HepG2 (cell line): ENCODE measurements at regions not wholly inside any gene's neighbourhood (a gene's known extent, or its start where the extent isn't known, plus 50 kb on each side); places are given as distances from the start of the nearest gene placed in this dataset.

Source experiments
- AGO1 ChIP-seq: fragments of 200-400 bp; formaldehyde crosslinking; IDR thresholded peaks from 2 replicates; pipeline ENCODE4 v1.6.1; 2017; ENCODE audit warnings: mild to moderate bottlenecking, low read depth, low read length, moderate library complexity; ENCODE audit not compliant: poor library complexity, severe bottlenecking
- CBFB ChIP-seq: sonication (generic); formaldehyde crosslinking; IDR thresholded peaks from 2 replicates; pipeline ENCODE4 v1.4.0; 2020; ENCODE audit warnings: missing genetic modification reagents
- DNMT1 ChIP-seq: sonication (generic); formaldehyde crosslinking; IDR thresholded peaks from 2 replicates; pipeline ENCODE4 v1.5.1; 2020; ENCODE audit warnings: mild to moderate bottlenecking, missing genetic modification reagents
- HDAC1 ChIP-seq: sonication (generic); formaldehyde crosslinking; IDR thresholded peaks from 2 replicates; pipeline ENCODE4 v1.5.1; 2020; ENCODE audit warnings: mild to moderate bottlenecking, missing genetic modification reagents
- HINFP ChIP-seq: sonication (generic); formaldehyde crosslinking; IDR thresholded peaks from 2 replicates; pipeline ENCODE4 v1.4.0; 2020; ENCODE audit warnings: low read depth, mild to moderate bottlenecking, missing genetic modification reagents
- HMGA1 ChIP-seq: sonication (generic); formaldehyde crosslinking; conservative IDR thresholded peaks from 2 replicates; pipeline ENCODE4 v1.4.0; 2020; ENCODE audit warnings: missing genetic modification reagents
- KDM3A ChIP-seq: IDR thresholded peaks from 2 replicates; pipeline ENCODE4 v1.6.1; 2018; ENCODE audit warnings: low read depth, missing compliant biosample characterization
- LCORL ChIP-seq, 2 experiments: fragments of 450-650 bp in 1 of 2; sonication (generic) in 1 of 2; formaldehyde crosslinking in 1 of 2; IDR thresholded peaks; 2 replicates each; pipeline versions ENCODE4 v1.5.0 to v1.6.1; 2017 to 2020; ENCODE audit warnings: antibody characterized with exemption in 1 of 2, missing genetic modification reagents in 1 of 2
- NFE2 ChIP-seq: sonication (generic); formaldehyde crosslinking; IDR thresholded peaks from 2 replicates; pipeline ENCODE4 v1.4.0; 2020; ENCODE audit warnings: missing genetic modification reagents
- PRDM15 ChIP-seq: sonication (generic); formaldehyde crosslinking; IDR thresholded peaks from 2 replicates; pipeline ENCODE4 v1.4.0; 2020; ENCODE audit warnings: missing genetic modification reagents
- RNF219 ChIP-seq: sonication (generic); formaldehyde crosslinking; IDR thresholded peaks from 2 replicates; pipeline ENCODE4 v1.5.0; 2020; ENCODE audit warnings: mild to moderate bottlenecking, missing genetic modification reagents
- SP2 ChIP-seq: sonication (generic); formaldehyde crosslinking; IDR thresholded peaks from 2 replicates; pipeline ENCODE4 v1.5.1; 2020; ENCODE audit warnings: mild to moderate bottlenecking, missing genetic modification reagents
- ZNF883 ChIP-seq: sonication (generic); formaldehyde crosslinking; IDR thresholded peaks from 2 replicates; pipeline ENCODE4 v1.5.1; 2020; ENCODE audit warnings: mild to moderate bottlenecking, missing genetic modification reagents; ENCODE audit errors: not compliant biosample characterization
- ZSCAN20 ChIP-seq: sonication (generic); formaldehyde crosslinking; IDR thresholded peaks from 2 replicates; pipeline ENCODE4 v1.4.0; 2020; ENCODE audit warnings: missing genetic modification reagents, mild to moderate bottlenecking, borderline replicate concordance
- TF ChIP-seq, protein P1 (sequence below): IDR thresholded peaks from 2 replicates; pipeline ENCODE4 v1.6.1; 2016; ENCODE audit warnings: low read depth, borderline replicate concordance
- TF ChIP-seq, protein P2 (sequence below): fragments of 450-650 bp; IDR thresholded peaks from 2 replicates; pipeline ENCODE4 v1.6.1; 2017; ENCODE audit warnings: mild to moderate bottlenecking
- TF ChIP-seq, protein P3 (sequence below): sonication (generic); formaldehyde crosslinking; IDR thresholded peaks from 2 replicates; pipeline ENCODE4 v1.8.1; 2023; ENCODE audit warnings: missing genetic modification reagents, mild to moderate bottlenecking, borderline replicate concordance

GRCh38 chr3:145649368-145649887, 511.6 kb downstream of the PLOD2 start (continued):
- TF ChIP-seq ZSCAN20 (CRISPR knock-in tag) (no peak), KDM3A (CRISPR knock-in tag) (no peak), PRDM15 (CRISPR knock-in tag) (no peak), AGO1 (no peak), SP2 (no peak), CBFB (no peak), HINFP (CRISPR knock-in tag) (no peak), NFE2 (CRISPR knock-in tag) (no peak), HDAC1 (CRISPR knock-in tag) (0 out of 2 replicates have a peak, but pooled peaks have one; percentile 38), LCORL (IDR thresholded peaks at IDR 0.05) (peak; percentile 25; the same call in 1 of the 2 replicates), LCORL (CRISPR knock-in tag; IDR thresholded peaks at IDR 0.05) (no peak), DNMT1 (CRISPR knock-in tag) (no peak), RNF219 (CRISPR knock-in tag) (no peak), HMGA1 (CRISPR knock-in tag) (no peak), ZNF883 (CRISPR knock-in tag) (no peak)
- TF ChIP-seq, protein P1, sequence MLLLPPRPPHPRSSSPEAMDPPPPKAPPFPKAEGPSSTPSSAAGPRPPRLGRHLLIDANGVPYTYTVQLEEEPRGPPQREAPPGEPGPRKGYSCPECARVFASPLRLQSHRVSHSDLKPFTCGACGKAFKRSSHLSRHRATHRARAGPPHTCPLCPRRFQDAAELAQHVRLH (CRISPR knock-in tag), result no peak
- TF ChIP-seq, protein P2, sequence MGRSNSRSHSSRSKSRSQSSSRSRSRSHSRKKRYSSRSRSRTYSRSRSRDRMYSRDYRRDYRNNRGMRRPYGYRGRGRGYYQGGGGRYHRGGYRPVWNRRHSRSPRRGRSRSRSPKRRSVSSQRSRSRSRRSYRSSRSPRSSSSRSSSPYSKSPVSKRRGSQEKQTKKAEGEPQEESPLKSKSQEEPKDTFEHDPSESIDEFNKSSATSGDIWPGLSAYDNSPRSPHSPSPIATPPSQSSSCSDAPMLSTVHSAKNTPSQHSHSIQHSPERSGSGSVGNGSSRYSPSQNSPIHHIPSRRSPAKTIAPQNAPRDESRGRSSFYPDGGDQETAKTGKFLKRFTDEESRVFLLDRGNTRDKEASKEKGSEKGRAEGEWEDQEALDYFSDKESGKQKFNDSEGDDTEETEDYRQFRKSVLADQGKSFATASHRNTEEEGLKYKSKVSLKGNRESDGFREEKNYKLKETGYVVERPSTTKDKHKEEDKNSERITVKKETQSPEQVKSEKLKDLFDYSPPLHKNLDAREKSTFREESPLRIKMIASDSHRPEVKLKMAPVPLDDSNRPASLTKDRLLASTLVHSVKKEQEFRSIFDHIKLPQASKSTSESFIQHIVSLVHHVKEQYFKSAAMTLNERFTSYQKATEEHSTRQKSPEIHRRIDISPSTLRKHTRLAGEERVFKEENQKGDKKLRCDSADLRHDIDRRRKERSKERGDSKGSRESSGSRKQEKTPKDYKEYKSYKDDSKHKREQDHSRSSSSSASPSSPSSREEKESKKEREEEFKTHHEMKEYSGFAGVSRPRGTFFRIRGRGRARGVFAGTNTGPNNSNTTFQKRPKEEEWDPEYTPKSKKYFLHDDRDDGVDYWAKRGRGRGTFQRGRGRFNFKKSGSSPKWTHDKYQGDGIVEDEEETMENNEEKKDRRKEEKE, result no peak
- TF ChIP-seq, protein P3, sequence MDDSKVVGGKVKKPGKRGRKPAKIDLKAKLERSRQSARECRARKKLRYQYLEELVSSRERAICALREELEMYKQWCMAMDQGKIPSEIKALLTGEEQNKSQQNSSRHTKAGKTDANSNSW (CRISPR knock-in tag), result no peak
